ENCODE measurements at regions not wholly inside any gene's neighbourhood (a gene's known extent, or its start where the extent isn't known, plus 50 kb on each side); places are given as distances from the start of the nearest gene placed in this dataset.

DNA sequence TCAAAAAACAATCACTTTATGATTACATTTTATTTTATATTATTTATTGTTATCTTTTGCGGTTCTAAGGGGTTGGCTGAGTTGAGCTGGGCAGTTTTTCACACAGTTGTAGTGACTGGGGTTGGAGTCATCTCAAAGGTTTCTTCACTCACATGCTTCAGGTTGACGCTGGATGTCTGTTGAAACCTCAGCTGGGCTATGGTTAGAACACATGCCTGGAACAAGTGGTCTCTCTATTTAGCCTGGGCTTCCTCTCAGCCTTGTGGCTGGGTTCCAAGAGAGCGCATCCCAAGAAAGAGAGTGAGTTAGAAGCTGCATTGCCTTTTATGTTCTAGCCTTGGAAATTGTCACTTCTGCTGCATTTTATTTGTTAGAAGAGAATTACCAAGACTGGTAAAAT lies 87.4 kb downstream of the CBLL2 start:
- Mint-ChIP-seq H3K27me3 (ENCODE audit: low read depth) (no peaks in the 10 kb centered on the region), H3K9me3 (peaks cover 16% of the 10 kb centered on the region)

GRCh38 chrX:22365460-22365859 lies 92.7 kb downstream of the CBLL2 start:
- no peaks in the 10 kb centered on the region for H3K9me3 Mint-ChIP-seq
- no peaks in the 10 kb centered on the region for H3K36me3 Mint-ChIP-seq (ENCODE audit: low read depth)
- TF ChIP-seq CTCF (IDR thresholded peaks at IDR 0.05; ENCODE audit: unreplicated experiment in 3 of 3) = no peak
- no peaks in the 10 kb centered on the region for H3K4me1 Mint-ChIP-seq
- no peak overlapping the region for H3K27ac Mint-ChIP-seq
- no peak overlapping the region for H3K4me3 Mint-ChIP-seq
- peaks cover 4% of the 10 kb centered on the region for H3K27me3 Mint-ChIP-seq (ENCODE audit: low read depth)

More for the DNA sequence above, 87.4 kb downstream of the CBLL2 start:
- H3K4me3 Mint-ChIP-seq = no peak overlapping the region
- no peak for TF ChIP-seq CTCF (IDR thresholded peaks at IDR 0.05; ENCODE audit: unreplicated experiment in 3 of 3)
- H3K4me1 Mint-ChIP-seq = no peaks in the 10 kb centered on the region
- H3K27ac Mint-ChIP-seq = no peak overlapping the region
- peaks cover 3% of the 10 kb centered on the region for H3K36me3 Mint-ChIP-seq (ENCODE audit: low read depth)

DNA sequence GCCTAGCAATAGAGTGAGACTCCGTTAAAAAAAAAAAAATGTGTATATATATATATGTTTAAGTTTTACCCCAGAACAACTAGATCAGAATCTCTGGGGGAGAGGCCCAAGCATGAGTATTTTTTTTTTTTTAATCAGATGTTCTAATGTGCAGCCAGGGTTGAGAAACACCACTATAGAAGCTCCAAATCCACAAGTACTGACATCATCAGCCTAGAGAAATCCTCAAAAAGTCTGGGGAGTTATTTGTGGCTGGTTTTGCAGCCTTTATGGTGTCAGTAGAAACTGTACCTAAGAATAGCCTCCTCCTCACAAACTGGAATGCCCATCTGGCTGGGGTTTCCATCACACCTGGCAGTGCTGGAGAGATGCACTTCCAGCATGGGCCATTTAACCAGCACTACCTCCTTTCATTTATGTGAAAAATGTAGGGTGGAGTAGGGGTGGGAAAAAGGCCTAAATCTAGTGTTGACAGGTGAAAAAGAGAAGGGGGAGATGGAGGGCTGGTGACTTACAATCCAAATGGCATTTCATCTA lies 93.5 kb downstream of the CBLL2 start:
- Mint-ChIP-seq H3K36me3 (ENCODE audit: low read depth) (no peaks in the 10 kb centered on the region), H3K4me1 (no peaks in the 10 kb centered on the region), H3K27me3 (ENCODE audit: low read depth) (peaks cover 4% of the 10 kb centered on the region), H3K9me3 (no peaks in the 10 kb centered on the region), H3K4me3 (no peak overlapping the region), H3K27ac (no peak overlapping the region)
- no peak for TF ChIP-seq CTCF (IDR thresholded peaks at IDR 0.05; ENCODE audit: unreplicated experiment in 3 of 3)

DNA sequence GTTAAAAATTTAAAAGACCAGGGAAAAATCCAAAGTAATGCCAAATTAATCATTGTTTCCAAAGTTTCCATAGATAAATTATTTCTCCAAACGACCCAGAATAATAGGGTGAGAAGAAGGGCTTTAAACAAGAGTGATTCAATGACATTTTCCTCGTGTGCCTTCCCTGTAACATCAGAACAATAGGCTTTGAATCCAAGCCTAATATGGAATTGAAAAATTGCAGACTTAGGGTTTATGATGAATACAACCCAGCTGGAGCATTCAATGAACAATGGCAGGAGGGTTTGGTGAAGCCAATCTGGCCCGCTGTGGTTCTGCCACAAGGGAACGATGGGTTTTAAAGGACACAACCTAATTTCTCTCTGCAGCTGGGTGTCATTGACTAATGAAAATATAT lies 94.2 kb downstream of the CBLL2 start:
- H3K4me3 Mint-ChIP-seq = no peak overlapping the region
- H3K4me1 Mint-ChIP-seq = no peaks in the 10 kb centered on the region
- no peaks in the 10 kb centered on the region for H3K36me3 Mint-ChIP-seq (ENCODE audit: low read depth)
- TF ChIP-seq CTCF (IDR thresholded peaks at IDR 0.05; ENCODE audit: unreplicated experiment in 3 of 3) = no peak
- no peak overlapping the region for H3K27ac Mint-ChIP-seq
- H3K27me3 Mint-ChIP-seq (ENCODE audit: low read depth) = peaks cover 4% of the 10 kb centered on the region
- H3K9me3 Mint-ChIP-seq = no peaks in the 10 kb centered on the region

DNA sequence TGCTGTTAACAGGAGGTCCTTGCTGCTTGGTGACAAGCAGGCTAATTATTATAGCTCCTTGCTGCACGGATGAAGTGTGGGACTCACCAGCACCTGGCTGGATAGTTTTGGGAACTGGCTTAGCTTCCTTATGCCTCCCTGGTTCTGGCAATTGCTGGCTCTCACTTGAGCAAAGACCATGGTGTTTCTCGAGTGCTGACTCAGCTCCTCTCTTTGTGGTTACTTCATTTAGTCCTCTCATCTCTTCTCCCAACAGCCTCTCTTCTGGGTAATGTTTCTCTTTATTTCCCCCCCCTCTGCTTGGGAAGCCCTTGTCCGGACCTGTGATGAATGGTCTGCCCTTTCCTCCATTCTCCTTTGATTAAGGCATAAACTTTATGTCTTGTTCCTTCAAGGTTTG lies 100.4 kb downstream of the CBLL2 start:
- Mint-ChIP-seq H3K27me3 (ENCODE audit: low read depth) (peaks cover 4% of the 10 kb centered on the region), H3K36me3 (ENCODE audit: low read depth) (no peaks in the 10 kb centered on the region), H3K4me3 (no peak overlapping the region), H3K27ac (no peak overlapping the region), H3K4me1 (no peaks in the 10 kb centered on the region), H3K9me3 (peaks cover 2% of the 10 kb centered on the region)
- TF ChIP-seq CTCF (IDR thresholded peaks at IDR 0.05; ENCODE audit: unreplicated experiment in 3 of 3) = no peak

GRCh38 chrX:22373766-22374165 lies 101.1 kb downstream of the CBLL2 start:
- Mint-ChIP-seq H3K9me3 (peaks cover 2% of the 10 kb centered on the region), H3K27me3 (ENCODE audit: low read depth) (peaks cover 4% of the 10 kb centered on the region), H3K27ac (no peak overlapping the region), H3K4me3 (no peak overlapping the region), H3K4me1 (no peaks in the 10 kb centered on the region), H3K36me3 (ENCODE audit: low read depth) (no peaks in the 10 kb centered on the region)
- TF ChIP-seq CTCF (IDR thresholded peaks at IDR 0.05; ENCODE audit: unreplicated experiment in 3 of 3) = no peak

All from nephron (organoid).